ENCODE measurements at regions not wholly inside any gene's neighbourhood (a gene's known extent, or its start where the extent isn't known, plus 50 kb on each side); places are given as distances from the start of the nearest gene placed in this dataset.

- TF ChIP-seq, protein P1, sequence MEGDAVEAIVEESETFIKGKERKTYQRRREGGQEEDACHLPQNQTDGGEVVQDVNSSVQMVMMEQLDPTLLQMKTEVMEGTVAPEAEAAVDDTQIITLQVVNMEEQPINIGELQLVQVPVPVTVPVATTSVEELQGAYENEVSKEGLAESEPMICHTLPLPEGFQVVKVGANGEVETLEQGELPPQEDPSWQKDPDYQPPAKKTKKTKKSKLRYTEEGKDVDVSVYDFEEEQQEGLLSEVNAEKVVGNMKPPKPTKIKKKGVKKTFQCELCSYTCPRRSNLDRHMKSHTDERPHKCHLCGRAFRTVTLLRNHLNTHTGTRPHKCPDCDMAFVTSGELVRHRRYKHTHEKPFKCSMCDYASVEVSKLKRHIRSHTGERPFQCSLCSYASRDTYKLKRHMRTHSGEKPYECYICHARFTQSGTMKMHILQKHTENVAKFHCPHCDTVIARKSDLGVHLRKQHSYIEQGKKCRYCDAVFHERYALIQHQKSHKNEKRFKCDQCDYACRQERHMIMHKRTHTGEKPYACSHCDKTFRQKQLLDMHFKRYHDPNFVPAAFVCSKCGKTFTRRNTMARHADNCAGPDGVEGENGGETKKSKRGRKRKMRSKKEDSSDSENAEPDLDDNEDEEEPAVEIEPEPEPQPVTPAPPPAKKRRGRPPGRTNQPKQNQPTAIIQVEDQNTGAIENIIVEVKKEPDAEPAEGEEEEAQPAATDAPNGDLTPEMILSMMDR (IDR thresholded peaks at IDR 0.05; ENCODE audit: insufficient read depth, low read length, poor library complexity, severe bottlenecking) = no peak
- TF ChIP-seq EZH2phosphoT487 (conservative IDR thresholded peaks at IDR 0.05; ENCODE audit: low read length) = no peak
Measured at GRCh38 chr22:48088251-48088650, 1325.8 kb downstream of the TBC1D22A start.
